PC-3 (cell line): ENCODE measurements at regions not wholly inside any gene's neighbourhood (a gene's known extent, or its start where the extent isn't known, plus 50 kb on each side); places are given as distances from the start of the nearest gene placed in this dataset.

ENCODE experiments used
- ATAC-seq: fragments of 200-7000 bp; cut with Tn5 transposase; 2 replicates; pipeline ENCODE4 v1.9.1; 2020; ENCODE audit warnings: mild to moderate bottlenecking, moderate library complexity
- BruUV-seq: library from RNA; stranded (reverse); fragments of 400-500 nt; replicated peaks from 2 replicates; lab custom pipeline; 2021; lab: Mats Ljungman, UMichigan
- CTCF ChIA-PET: fragments of 300-600 bp; sonication (Branson Sonifier 250); formaldehyde crosslinking; loops from one replicate; lab custom pipeline; 2022; ENCODE audit warnings: antibody characterized with exemption; lab: Charles Lee
- POLR2A ChIA-PET: fragments of 300-600 bp; sonication (Branson Sonifier 250); formaldehyde crosslinking; loops from one replicate; lab custom pipeline; 2022; ENCODE audit warnings: antibody characterized with exemption; ENCODE audit not compliant: unreplicated experiment; lab: Charles Lee
- DNase-seq: peaks from one replicate; pipeline ENCODE4 v3.0.0-alpha.2; 2015
- H2AFZ ChIP-seq: fragments of 300-600 bp; sonication (generic); 2 replicates; pipeline ENCODE4 v1.6.0; 2016; ENCODE audit warnings: antibody characterized with exemption, low read length
- H3F3A ChIP-seq: fragments of 300-600 bp; sonication (generic); one replicate; pipeline ENCODE4 v1.6.0; 2017; ENCODE audit warnings: antibody characterized with exemption, low read length, control low read depth, mild to moderate bottlenecking; ENCODE audit not compliant: unreplicated experiment
- H3K27ac ChIP-seq: fragments of 300-600 bp; sonication (generic); 2 replicates; pipeline ENCODE4 v1.5.1; 2016; ENCODE audit warnings: mild to moderate bottlenecking, low read length
- H3K27me3 ChIP-seq: fragments of 300-600 bp; sonication (generic); 2 replicates; pipeline ENCODE4 v1.6.1; 2016; ENCODE audit warnings: low read length, mixed read lengths
- H3K36me3 ChIP-seq: fragments of 300-600 bp; sonication (generic); 2 replicates; pipeline ENCODE4 v1.6.1; 2016; ENCODE audit warnings: low read depth, mixed run types, low read length, mixed read lengths
- H3K4me1 ChIP-seq: fragments of 300-600 bp; sonication (generic); 2 replicates; pipeline ENCODE4 v1.5.1; 2016; ENCODE audit warnings: low read length; ENCODE audit not compliant: insufficient read depth
- H3K4me2 ChIP-seq: fragments of 300-600 bp; sonication (generic); 2 replicates; pipeline ENCODE4 v1.6.0; 2016; ENCODE audit warnings: low read length
- H3K4me3 ChIP-seq: fragments of 300-600 bp; sonication (generic); 2 replicates; pipeline ENCODE4 v1.5.1; 2016; ENCODE audit warnings: mild to moderate bottlenecking, low read length, mixed read lengths
- H3K79me2 ChIP-seq: fragments of 300-600 bp; sonication (generic); 2 replicates; pipeline ENCODE4 v1.6.1; 2017; ENCODE audit warnings: low read length, mixed read lengths
- H3K9ac ChIP-seq: fragments of 300-600 bp; sonication (generic); 2 replicates; pipeline ENCODE4 v1.6.0; 2016; ENCODE audit warnings: mild to moderate bottlenecking, low read length
- H3K9me2 ChIP-seq: fragments of 300-600 bp; sonication (generic); replicated peaks from 2 replicates; pipeline ENCODE4 v1.6.1; 2016; ENCODE audit warnings: mixed run types, low read length, mixed read lengths
- H3K9me3 ChIP-seq: fragments of 300-600 bp; sonication (generic); 2 replicates; pipeline ENCODE4 v1.6.1; 2016; ENCODE audit warnings: low read length, mixed read lengths
- H4K20me1 ChIP-seq: fragments of 300-600 bp; sonication (generic); 2 replicates; pipeline ENCODE4 v1.6.1; 2016; ENCODE audit warnings: low read length, mixed read lengths
- CTCF ChIP-seq: fragments of 300-600 bp; sonication (generic); conservative IDR thresholded peaks from 2 replicates; pipeline ENCODE4 v1.5.1; 2017; ENCODE audit warnings: antibody characterized with exemption, low read depth, mild to moderate bottlenecking, low read length
- EZH2 ChIP-seq: fragments of 300-600 bp; sonication (generic); IDR thresholded peaks from one replicate; pipeline ENCODE4 v1.6.1; 2017; ENCODE audit warnings: antibody characterized with exemption, mild to moderate bottlenecking, low read length; ENCODE audit not compliant: unreplicated experiment
- EZH2phosphoT487 ChIP-seq: fragments of 300-600 bp; sonication (generic); IDR thresholded peaks from 2 replicates; pipeline ENCODE4 v1.6.1; 2018; ENCODE audit warnings: mild to moderate bottlenecking, antibody characterized with exemption, low read length, borderline replicate concordance
- intact Hi-C: fragments of 100-400 bp; cut with micrococcal nuclease; formaldehyde crosslinking; loops from 2 replicates; pipeline ENCODE4 v1.9.0; 2023

- Histone ChIP-seq H3K4me1 (no peaks in the 10 kb centered on the region), H3K79me2 (no peaks in the 10 kb centered on the region), H3K9me2 (no peaks in the 10 kb centered on the region), H2AFZ (no peak overlapping the region), H3K36me3 (no peaks in the 10 kb centered on the region), H3F3A (no peaks in the 10 kb centered on the region), H4K20me1 (no peaks in the 10 kb centered on the region), H3K4me2 (no peak overlapping the region), H3K4me3 (no peak overlapping the region), H3K9me3 (no peaks in the 10 kb centered on the region), H3K27me3 (no peaks in the 10 kb centered on the region), H3K27ac (no peak overlapping the region), H3K9ac (no peak overlapping the region)
- intact Hi-C loops = no loop called here
- no TSS peak for BruUV-seq
- ChIA-PET CTCF (no interaction called here), POLR2A (no interaction called here)
- TF ChIP-seq EZH2phosphoT487 = no peak
- TF ChIP-seq CTCF = no peak
- TF ChIP-seq EZH2 = no peak
- DNase-seq (no peak), ATAC-seq (no peak)
Observed at GRCh38 chr3:127079211-127079610, 96.3 kb downstream of the PLXNA1 start.

- Histone ChIP-seq H2AFZ (no peak overlapping the region), H3K79me2 (no peaks in the 10 kb centered on the region), H3K4me1 (no peaks in the 10 kb centered on the region), H3K36me3 (no peaks in the 10 kb centered on the region), H3K27ac (no peak overlapping the region), H3K27me3 (peaks cover 4% of the 10 kb centered on the region; the same call in 1 of the 2 replicates), H3K4me3 (no peak overlapping the region), H3K9me2 (no peaks in the 10 kb centered on the region), H3F3A (no peaks in the 10 kb centered on the region), H4K20me1 (no peaks in the 10 kb centered on the region), H3K9ac (no peak overlapping the region), H3K9me3 (no peaks in the 10 kb centered on the region), H3K4me2 (no peak overlapping the region)
- DNase-seq (no peak), ATAC-seq (no peak)
- POLR2A ChIA-PET = interaction anchor here (0.6 kb wide), 1 partner anchor 261 kb away, joined by 3 read pairs; no protein-coding TSS in a partner anchor
- BruUV-seq = no TSS peak
- CTCF ChIA-PET = no interaction called here
- TF ChIP-seq CTCF (no peak), EZH2phosphoT487 (no peak), EZH2 (no peak)
- intact Hi-C loops = no loop called here
Observed at GRCh38 chr3:127081001-127081720, 98.2 kb downstream of the PLXNA1 start.

- Histone ChIP-seq H3K9me2 (no peaks in the 10 kb centered on the region), H3K4me1 (no peaks in the 10 kb centered on the region), H3K4me3 (no peak overlapping the region), H3K36me3 (no peaks in the 10 kb centered on the region), H3K79me2 (no peaks in the 10 kb centered on the region), H3F3A (no peaks in the 10 kb centered on the region), H3K9ac (no peak overlapping the region), H2AFZ (no peak overlapping the region), H3K27ac (no peak overlapping the region), H4K20me1 (no peaks in the 10 kb centered on the region), H3K9me3 (no peaks in the 10 kb centered on the region), H3K4me2 (no peak overlapping the region), H3K27me3 (peaks cover 4% of the 10 kb centered on the region; the same call in 1 of the 2 replicates)
- intact Hi-C loops = no loop called here
- ATAC-seq = no peak
- CTCF ChIA-PET = no interaction called here
- POLR2A ChIA-PET = no interaction called here
- DNase-seq = no peak
- no TSS peak for BruUV-seq
- no peak for TF ChIP-seq EZH2
- no peak for TF ChIP-seq EZH2phosphoT487
- TF ChIP-seq CTCF = no peak
Observed at GRCh38 chr3:127082066-127082465, 99.2 kb downstream of the PLXNA1 start.
